Heart left ventricle (tissue), 13 donors: ENCODE measurements at regions not wholly inside any gene's neighbourhood (a gene's known extent, or its start where the extent isn't known, plus 50 kb on each side); places are given as distances from the start of the nearest gene placed in this dataset.

Source experiments
- CTCF ChIP-seq, 12 donors: fragments of 200-600 bp; sonication (generic) in 4 of 12; IDR thresholded peaks; one replicate each; pipeline versions ENCODE4 v1.5.0 to v1.8.0; 2018 to 2022; ENCODE audit warnings: antibody characterized with exemption in 12 of 12, mild to moderate bottlenecking in 5 of 12
- POLR2A ChIP-seq, 2 donors: fragments of 450-650 bp; IDR thresholded peaks; one replicate each; pipeline ENCODE4 v1.6.1; 2017; ENCODE audit warnings: antibody characterized with exemption in 2 of 2, mild to moderate bottlenecking in 2 of 2, moderate library complexity in 2 of 2
- donor health status: ischemic (EF 13 %, LVEDD 7.1; RV severe dilation, severe dysfunction).
- donor health status: DM: no; HTN: yes; CAD: no.
- donor health status: DM: no; HTN: no; CAD: no.
- donor health status: ischemic (EF 25% LVEDD 6.9; RV normal size, moderate dysfunction).
- donor health status: ischemic (EF 25% LVEDD 5.7; RV mildly dilated, moderate dysfunction).
- donor health status: ischemic (EF 35%, LVEDD 5.7; RV mildly dilated, moderate dysfunction).
- donor health status: nonischemic (EF 11% LVEDD 7.7; RV severe dilation, severe dysfunction).
- donor health status: DM: yes; HTN: yes; CAD: no.
- donor health status: PGD.
- donor health status: ischemic (EF 29% LVEDD 5.4; RV normal size, mild dysfunction).
- donor health status: nonischemic (EF 23%, LVEDD 6.1; RV moderate dilation, normal function).

DNA sequence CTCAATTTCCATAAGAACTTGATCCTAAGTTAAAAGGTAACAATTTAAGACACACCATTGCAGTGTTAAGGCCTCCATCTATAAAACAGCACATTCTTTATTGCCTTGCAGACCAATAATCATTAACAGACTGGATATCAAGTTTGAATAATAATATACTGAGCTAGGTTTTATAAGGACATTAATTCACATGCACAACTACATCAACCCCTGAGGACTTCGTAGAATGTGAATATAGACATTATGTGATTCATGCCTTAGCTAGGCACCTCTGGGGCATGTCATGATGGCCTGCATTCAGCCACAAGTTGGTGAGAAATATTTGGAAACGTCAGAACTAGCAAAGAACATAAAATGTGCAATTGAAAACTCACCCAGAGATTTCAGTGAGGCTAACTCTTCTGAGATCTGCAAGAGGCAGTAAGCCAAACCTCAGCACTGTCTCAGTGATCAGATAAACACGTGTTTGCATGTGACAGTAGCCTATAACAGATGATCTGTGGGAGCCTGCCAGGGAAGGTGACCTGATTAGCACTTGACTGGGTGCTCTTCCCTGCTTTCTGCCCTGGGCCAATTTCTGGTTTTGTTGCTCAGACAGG, 492.2 kb downstream of the FLRT2 start:
- TF ChIP-seq CTCF (IDR thresholded peaks at IDR 0.05) (no peak), POLR2A (IDR thresholded peaks at IDR 0.05) (no peak)
